ENCODE measurements at regions not wholly inside any gene's neighbourhood (a gene's known extent, or its start where the extent isn't known, plus 50 kb on each side); places are given as distances from the start of the nearest gene placed in this dataset.
"Not testable (repeated sequence)": the region's sequence is repeated elsewhere in the genome, so short reads cannot be mapped to it uniquely, and the experiment has no call there.

DNA sequence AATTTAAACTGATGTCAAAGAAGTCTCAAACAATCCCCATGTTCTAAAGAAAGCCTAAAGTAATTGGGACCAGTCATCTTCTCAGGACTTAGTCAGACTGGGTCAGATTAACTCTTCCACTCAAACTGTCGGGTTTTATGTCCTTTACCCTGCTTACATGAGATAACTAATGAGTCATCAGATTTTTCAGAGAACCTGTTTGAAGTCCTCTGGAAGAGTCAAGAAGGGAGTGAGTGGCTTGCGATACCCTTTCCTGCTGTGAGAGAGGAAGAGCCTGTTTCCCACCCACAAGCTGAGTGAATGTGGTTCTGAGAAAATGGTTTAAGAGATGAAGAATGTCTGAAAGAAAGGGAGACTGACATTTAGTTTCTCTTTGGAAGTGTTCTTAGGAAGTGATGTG, 1866.7 kb upstream of the C9orf72 start:
- Histone ChIP-seq H3K36me3 (no peaks in the 10 kb centered on the region), H3K4me1 (no peaks in the 10 kb centered on the region), H3K27ac (no peak overlapping the region), H3K4me3 (no peak overlapping the region), H3K9me3 (no peaks in the 10 kb centered on the region), H3K27me3 (no peaks in the 10 kb centered on the region)
- ATAC-seq: no peak
- intact Hi-C loops (cut with DNase I): no loop called here
- DNase-seq: no peak
- TF ChIP-seq, protein P1, sequence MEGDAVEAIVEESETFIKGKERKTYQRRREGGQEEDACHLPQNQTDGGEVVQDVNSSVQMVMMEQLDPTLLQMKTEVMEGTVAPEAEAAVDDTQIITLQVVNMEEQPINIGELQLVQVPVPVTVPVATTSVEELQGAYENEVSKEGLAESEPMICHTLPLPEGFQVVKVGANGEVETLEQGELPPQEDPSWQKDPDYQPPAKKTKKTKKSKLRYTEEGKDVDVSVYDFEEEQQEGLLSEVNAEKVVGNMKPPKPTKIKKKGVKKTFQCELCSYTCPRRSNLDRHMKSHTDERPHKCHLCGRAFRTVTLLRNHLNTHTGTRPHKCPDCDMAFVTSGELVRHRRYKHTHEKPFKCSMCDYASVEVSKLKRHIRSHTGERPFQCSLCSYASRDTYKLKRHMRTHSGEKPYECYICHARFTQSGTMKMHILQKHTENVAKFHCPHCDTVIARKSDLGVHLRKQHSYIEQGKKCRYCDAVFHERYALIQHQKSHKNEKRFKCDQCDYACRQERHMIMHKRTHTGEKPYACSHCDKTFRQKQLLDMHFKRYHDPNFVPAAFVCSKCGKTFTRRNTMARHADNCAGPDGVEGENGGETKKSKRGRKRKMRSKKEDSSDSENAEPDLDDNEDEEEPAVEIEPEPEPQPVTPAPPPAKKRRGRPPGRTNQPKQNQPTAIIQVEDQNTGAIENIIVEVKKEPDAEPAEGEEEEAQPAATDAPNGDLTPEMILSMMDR (IDR thresholded peaks at IDR 0.05): no peak

DNA sequence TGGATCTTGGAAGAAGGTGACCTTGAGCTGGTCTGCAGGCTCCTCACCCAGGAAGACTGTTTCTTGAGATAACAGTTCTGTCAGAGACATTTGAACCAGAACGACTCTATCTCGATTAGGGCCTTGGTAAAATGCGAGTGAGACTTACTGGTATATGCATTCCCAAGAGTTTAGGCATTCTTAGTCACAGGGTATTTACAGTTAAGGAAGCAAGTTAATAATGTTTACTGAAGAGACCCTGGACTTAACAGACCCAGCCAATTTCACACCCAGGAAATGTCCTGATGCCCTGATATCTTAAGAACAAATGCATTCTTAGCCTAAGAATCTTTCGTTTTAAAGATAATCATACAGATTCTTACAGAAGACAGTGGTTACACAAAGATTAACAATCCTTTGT, 1867.2 kb upstream of the C9orf72 start:
- H3K4me3 ChIP-seq: no peak overlapping the region
- ATAC-seq (no peak), DNase-seq (no peak)
- H3K9me3 ChIP-seq: no peaks in the 10 kb centered on the region
- H3K27me3 ChIP-seq: no peaks in the 10 kb centered on the region
- no peaks in the 10 kb centered on the region for H3K4me1 ChIP-seq
- TF ChIP-seq, protein P1 (IDR thresholded peaks at IDR 0.05): no peak
- no peak overlapping the region for H3K27ac ChIP-seq
- intact Hi-C loops (cut with DNase I): no loop called here
- no peaks in the 10 kb centered on the region for H3K36me3 ChIP-seq

DNA sequence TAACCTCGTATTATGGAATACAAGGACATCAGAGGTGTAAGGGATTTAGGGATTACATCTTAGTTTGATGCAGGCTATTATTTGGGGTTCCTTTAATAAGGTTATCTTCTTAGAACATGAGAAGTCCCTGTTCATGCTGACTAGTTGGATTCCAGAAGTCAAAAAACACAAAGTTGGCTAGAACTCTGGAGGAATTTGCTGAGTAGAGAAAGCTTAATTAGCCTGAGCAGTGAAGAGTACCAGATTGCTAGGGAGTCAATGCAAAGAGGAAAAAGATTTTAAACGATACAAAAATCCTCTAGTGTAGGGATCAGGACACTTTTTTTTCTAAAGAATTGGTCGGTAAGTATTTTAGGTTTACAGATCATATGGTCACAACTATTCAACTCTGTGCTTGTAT, 1872.5 kb upstream of the C9orf72 start:
- no peaks in the 10 kb centered on the region for H3K4me1 ChIP-seq
- DNase-seq (no peak), ATAC-seq (no peak)
- no peak overlapping the region for H3K27ac ChIP-seq
- no peaks in the 10 kb centered on the region for H3K9me3 ChIP-seq
- H3K36me3 ChIP-seq: no peaks in the 10 kb centered on the region
- TF ChIP-seq, protein P1 (IDR thresholded peaks at IDR 0.05): no peak
- intact Hi-C loops (cut with DNase I): no loop called here
- no peaks in the 10 kb centered on the region for H3K27me3 ChIP-seq
- H3K4me3 ChIP-seq: no peak overlapping the region

DNA sequence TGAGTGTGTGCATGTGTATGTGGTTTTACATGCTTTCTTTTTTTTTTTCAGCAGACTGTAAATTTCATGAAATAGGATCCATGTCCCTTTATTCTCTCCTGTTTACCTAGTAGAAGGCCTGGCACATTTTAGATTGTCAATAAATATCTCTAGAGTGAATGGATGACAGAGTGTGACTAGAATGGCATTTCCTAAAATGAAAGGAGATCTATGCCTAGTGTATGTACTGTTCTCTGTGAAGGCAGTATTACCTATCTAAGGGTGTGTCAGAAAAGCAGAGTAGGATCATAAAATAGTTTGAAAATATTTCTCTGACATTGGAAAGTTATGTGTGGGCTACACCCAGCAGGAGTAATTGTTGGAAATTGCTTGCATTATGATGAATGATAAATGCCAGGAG, 1876.0 kb upstream of the C9orf72 start:
- Histone ChIP-seq H3K27me3 (no peaks in the 10 kb centered on the region), H3K36me3 (no peaks in the 10 kb centered on the region), H3K4me1 (no peaks in the 10 kb centered on the region), H3K9me3 (no peaks in the 10 kb centered on the region), H3K4me3 (no peak overlapping the region), H3K27ac (no peak overlapping the region)
- TF ChIP-seq, protein P1 (IDR thresholded peaks at IDR 0.05): no peak
- DNase-seq (no peak), ATAC-seq (no peak)
- intact Hi-C loops (cut with DNase I): no loop called here

DNA sequence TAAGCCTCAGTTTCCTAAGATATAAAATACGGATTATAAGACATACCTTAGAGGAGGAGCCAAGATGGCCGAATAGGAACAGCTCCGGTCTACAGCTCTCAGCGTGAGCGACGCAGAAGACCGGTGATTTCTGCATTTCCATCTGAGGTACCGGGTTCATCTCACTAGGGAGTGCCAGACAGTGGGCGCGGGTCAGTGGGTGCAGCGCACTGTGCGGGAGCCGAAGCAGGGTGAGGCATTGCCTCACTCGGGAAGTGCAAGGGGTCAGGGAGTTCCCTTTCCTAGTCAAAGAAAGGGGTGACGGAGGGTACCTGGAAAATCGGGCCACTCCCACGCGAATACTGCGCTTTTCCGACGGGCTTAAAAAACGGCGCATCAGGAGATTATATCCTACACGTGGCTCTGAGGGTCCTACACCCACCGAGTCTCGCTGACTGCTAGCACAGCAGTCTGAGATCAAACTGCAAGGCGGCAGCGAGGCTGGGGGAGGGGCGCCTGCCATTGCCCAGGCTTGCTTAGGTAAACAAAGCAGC, 1877.1 kb upstream of the C9orf72 start:
- H3K4me1 ChIP-seq; H3K36me3 ChIP-seq; DNase-seq; intact Hi-C loops (cut with DNase I); H3K27me3 ChIP-seq; H3K27ac ChIP-seq; ATAC-seq; H3K4me3 ChIP-seq; H3K9me3 ChIP-seq: not testable (repeated sequence)

DNA sequence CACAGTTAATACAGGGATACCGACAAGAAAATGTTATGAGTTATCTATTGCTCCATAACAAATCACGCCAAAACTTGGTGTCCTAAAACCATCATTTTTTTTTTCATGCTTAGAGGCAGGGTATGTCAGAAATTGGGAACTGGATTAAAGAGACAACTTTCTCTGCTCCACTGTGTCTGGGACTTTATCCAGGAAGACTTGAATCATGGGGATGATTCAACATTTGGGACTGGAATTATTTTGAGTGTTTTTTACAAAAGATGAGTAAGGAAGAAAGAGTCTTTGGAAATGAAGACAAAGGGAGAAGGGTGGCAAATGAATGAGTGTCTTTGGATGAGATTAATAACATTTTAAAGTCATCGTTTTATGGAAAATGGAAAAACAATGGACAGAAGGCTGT, 1883.7 kb upstream of the C9orf72 start:
- H3K36me3 ChIP-seq: no peaks in the 10 kb centered on the region
- no peak for DNase-seq
- ATAC-seq: no peak
- H3K4me1 ChIP-seq: no peaks in the 10 kb centered on the region
- H3K9me3 ChIP-seq: no peaks in the 10 kb centered on the region
- TF ChIP-seq, protein P1 (IDR thresholded peaks at IDR 0.05): no peak
- intact Hi-C loops (cut with DNase I): no loop called here
- H3K27ac ChIP-seq: no peak overlapping the region
- no peak overlapping the region for H3K4me3 ChIP-seq
- no peaks in the 10 kb centered on the region for H3K27me3 ChIP-seq
